HCT116 (cell line): ENCODE measurements at regions not wholly inside any gene's neighbourhood (a gene's known extent, or its start where the extent isn't known, plus 50 kb on each side); places are given as distances from the start of the nearest gene placed in this dataset.

Experiments used
- ATAC-seq: fragments of 200-7000 bp; cut with Tn5 transposase; 2 replicates; pipeline ENCODE4 v1.9.1; 2020; ENCODE audit warnings: mild to moderate bottlenecking, moderate library complexity
- BruUV-seq: library from RNA; stranded (reverse); fragments of 400-500 nt; replicated peaks from 2 replicates; lab custom pipeline; 2021; lab: Mats Ljungman, UMichigan
- CTCF ChIA-PET: fragments of 300-600 bp; sonication (Branson Sonifier 250); formaldehyde crosslinking; loops from one replicate; lab custom pipeline; 2021; ENCODE audit warnings: antibody characterized with exemption; lab: Charles Lee
- POLR2A ChIA-PET: fragments of 300-600, 350-600 bp; sonication (Branson Sonifier 250); formaldehyde crosslinking; loops from one replicate; lab custom pipeline; 2021; ENCODE audit warnings: antibody characterized with exemption; lab: Charles Lee
- RAD21 ChIA-PET, 2 experiments: fragments of 300-600 bp; sonication (Branson Sonifier 250); formaldehyde crosslinking; loops; one replicate each; lab custom pipeline; 2023; ENCODE audit warnings: low total read pairs in 2 of 2; ENCODE audit not compliant: uncharacterized antibody in 2 of 2, unreplicated experiment in 2 of 2, low non-redundant PET in 1 of 2; lab: Charles Lee
- DNase-seq: peaks from one replicate; pipeline ENCODE4 v3.0.0-alpha.2; 2010; ENCODE audit warnings: low read depth, low spot score
- H2AFZ ChIP-seq: fragments of 200-600 bp; shearing (Covaris generic), sonication (generic); 2 replicates; pipeline ENCODE4 v1.6.1; 2017; ENCODE audit warnings: low read depth, mixed run types, mixed read lengths, antibody characterized with exemption, low read length; ENCODE audit not compliant: poor library complexity, severe bottlenecking
- H3K27ac ChIP-seq: 2 replicates; pipeline ENCODE4 v1.5.1; 2012; ENCODE audit warnings: low read depth, low read length
- H3K27me3 ChIP-seq: fragments of 200-600 bp; sonication (generic); 2 replicates; pipeline ENCODE4 v1.6.1; 2016; ENCODE audit warnings: mixed run types, low read length, mixed read lengths; ENCODE audit not compliant: insufficient read depth
- H3K36me3 ChIP-seq, 2 experiments: fragments of 200-500 bp in 1 of 2; fragments of 200-600 bp in 1 of 2; sonication (Bioruptor generic) in 1 of 2; sonication (generic) in 1 of 2; 2 replicates each; pipeline versions ENCODE4 v1.5.1 to v1.6.1; 2014 to 2016; ENCODE audit warnings: low read length in 2 of 2, inconsistent platforms in 1 of 2, mixed read lengths in 1 of 2, mixed run types in 1 of 2; ENCODE audit not compliant: insufficient read depth in 2 of 2, control insufficient read depth in 1 of 2
- H3K4me1 ChIP-seq, 2 experiments: fragments of 200-600 bp in 1 of 2; sonication (generic) in 1 of 2; 2 replicates each; pipeline versions ENCODE4 v1.5.1 to v1.6.1; 2012 to 2017; ENCODE audit warnings: low read length in 2 of 2, inconsistent platforms in 1 of 2, mild to moderate bottlenecking in 1 of 2, mixed read lengths in 1 of 2, mixed run types in 1 of 2, moderate library complexity in 1 of 2; ENCODE audit not compliant: insufficient read depth in 2 of 2, control insufficient read depth in 1 of 2
- H3K4me2 ChIP-seq: fragments of 200-600 bp; sonication (generic); 2 replicates; pipeline ENCODE4 v1.6.1; 2017; ENCODE audit warnings: mixed run types, low read length, mixed read lengths
- H3K4me3 ChIP-seq, 2 experiments: fragments of 200-600 bp in 1 of 2; sonication (generic) in 1 of 2; replicated peaks in 1 of 2; 2 replicates each; pipeline ENCODE4 v1.5.1; 2011 to 2016; ENCODE audit warnings: low read length in 2 of 2, control low read depth in 1 of 2, low read depth in 1 of 2, mild to moderate bottlenecking in 1 of 2, mixed read lengths in 1 of 2, mixed run types in 1 of 2
- H3K79me2 ChIP-seq: fragments of 200-600 bp; sonication (generic); 2 replicates; pipeline ENCODE4 v1.6.1; 2017; ENCODE audit warnings: mild to moderate bottlenecking, mixed run types, low read length, moderate library complexity, mixed read lengths; ENCODE audit not compliant: insufficient read depth
- H3K9ac ChIP-seq: fragments of 200-600 bp; sonication (generic); 2 replicates; pipeline ENCODE4 v1.6.1; 2016; ENCODE audit warnings: low read length, mixed read lengths
- H3K9me2 ChIP-seq: fragments of 200-600 bp; sonication (generic), shearing (Covaris generic); 2 replicates; pipeline ENCODE4 v1.6.1; 2017; ENCODE audit warnings: mixed run types, mild to moderate bottlenecking, moderate library complexity; ENCODE audit not compliant: insufficient read depth
- H3K9me3 ChIP-seq, 2 experiments: fragments of 200-500 bp in 1 of 2; fragments of 200-600 bp in 1 of 2; sonication (Bioruptor generic) in 1 of 2; sonication (generic) in 1 of 2; 2 replicates each; pipeline ENCODE4 v1.6.1; 2014 to 2017; ENCODE audit warnings: low read length in 2 of 2, mixed read lengths in 2 of 2, inconsistent platforms in 1 of 2, low read depth in 1 of 2, mild to moderate bottlenecking in 1 of 2, mixed run types in 1 of 2, moderate library complexity in 1 of 2; ENCODE audit not compliant: control insufficient read depth in 1 of 2, insufficient read depth in 1 of 2
- H4K20me1 ChIP-seq: fragments of 200-600 bp; sonication (generic), shearing (Covaris generic); 2 replicates; pipeline ENCODE4 v1.6.1; 2017; ENCODE audit warnings: mixed run types, mild to moderate bottlenecking, moderate library complexity; ENCODE audit not compliant: insufficient read depth
- ATF3 ChIP-seq: IDR thresholded peaks from 2 replicates; pipeline ENCODE4 v1.6.1; 2012
- CBX3 ChIP-seq: IDR thresholded peaks from 2 replicates; pipeline ENCODE4 v1.6.1; 2012; ENCODE audit warnings: low read depth
- CTCF ChIP-seq, 3 experiments: fragments of 200-600 bp in 1 of 3; sonication (generic) in 1 of 3; IDR thresholded peaks in 2 of 3; conservative IDR thresholded peaks in 1 of 3; 2 replicates each; pipeline ENCODE4 v1.5.1; 2012 to 2017; ENCODE audit warnings: low read depth in 2 of 3, low read length in 2 of 3, antibody characterized with exemption in 1 of 3, borderline replicate concordance in 1 of 3, control low read depth in 1 of 3, mild to moderate bottlenecking in 1 of 3, mixed read lengths in 1 of 3, mixed run types in 1 of 3, moderate library complexity in 1 of 3; ENCODE audit not compliant: insufficient read depth in 1 of 3
- EGR1 ChIP-seq: IDR thresholded peaks from 2 replicates; pipeline ENCODE4 v1.6.1; 2012; ENCODE audit warnings: low read depth
- ELF1 ChIP-seq: IDR thresholded peaks from 2 replicates; pipeline ENCODE4 v1.6.1; 2012; ENCODE audit warnings: low read depth, borderline replicate concordance
- EZH2 ChIP-seq: fragments of 200-600 bp; sonication (generic); IDR thresholded peaks from 2 replicates; pipeline ENCODE4 v1.6.1; 2017; ENCODE audit warnings: antibody characterized with exemption, mixed run types
- FOSL1 ChIP-seq: IDR thresholded peaks from 2 replicates; pipeline ENCODE4 v1.6.1; 2012; ENCODE audit warnings: low read depth
- MAX ChIP-seq: IDR thresholded peaks from 2 replicates; pipeline ENCODE4 v1.6.1; 2012
- POLR2A ChIP-seq: IDR thresholded peaks from 2 replicates; pipeline ENCODE4 v1.7.0; 2011; ENCODE audit warnings: borderline replicate concordance; ENCODE audit not compliant: insufficient read depth, insufficient read length; ENCODE audit errors: extremely low read depth
- RAD21 ChIP-seq: IDR thresholded peaks from 2 replicates; pipeline ENCODE4 v1.6.1; 2012; ENCODE audit warnings: low read depth, mild to moderate bottlenecking
- SP1 ChIP-seq: IDR thresholded peaks from 2 replicates; pipeline ENCODE4 v1.6.1; 2012; ENCODE audit warnings: low read depth
- YY1 ChIP-seq: IDR thresholded peaks from 2 replicates; pipeline ENCODE4 v1.6.1; 2011; ENCODE audit warnings: low read length, low read depth, moderate library complexity, mild to moderate bottlenecking; ENCODE audit not compliant: insufficient replicate concordance; ENCODE audit errors: extremely low read depth
- ZFX ChIP-seq: fragments of 450-650 bp; IDR thresholded peaks from 2 replicates; pipeline ENCODE4 v1.6.1; 2017
- ZNF274 ChIP-seq: fragments of 200-500 bp; sonication (Bioruptor generic); IDR thresholded peaks from 2 replicates; pipeline ENCODE4 v1.6.1; 2014; ENCODE audit warnings: mild to moderate bottlenecking, low read depth, low read length, inconsistent platforms
- intact Hi-C: fragments of 100-400 bp; cut with micrococcal nuclease; formaldehyde crosslinking; loops from 2 replicates; pipeline ENCODE4 v1.10.0; 2022

GRCh38 chr10:123297175-123297574 is 143.0 kb downstream of the BUB3 start:
- Histone ChIP-seq H3K9ac (no peak overlapping the region), H3K79me2 (no peaks in the 10 kb centered on the region), H3K9me2 (no peaks in the 10 kb centered on the region), H3K4me3 (no peak overlapping the region), H3K27me3 (no peaks in the 10 kb centered on the region), H3K4me1 (no peaks in the 10 kb centered on the region; a peak in 1 of 4 replicates), H2AFZ (no peak overlapping the region), H4K20me1 (no peaks in the 10 kb centered on the region), H3K27ac (no peak overlapping the region), H3K9me3 (no peaks in the 10 kb centered on the region), H3K36me3 (no peaks in the 10 kb centered on the region), H3K4me2 (no peak overlapping the region)
- CTCF ChIA-PET, result no interaction called here
- intact Hi-C loops, result no loop called here
- no TSS peak for BruUV-seq
- RAD21 ChIA-PET, result no interaction called here
- no peak for TF ChIP-seq CBX3
- TF ChIP-seq CTCF (IDR thresholded peaks at IDR 0.05 in 2 of 3, conservative IDR thresholded peaks at IDR 0.05 in 1 of 3; ENCODE audit: borderline replicate concordance in 1 of 3, insufficient read depth in 1 of 3, low read depth in 2 of 3, low read length in 2 of 3), result no peak
- DNase-seq (no peak), ATAC-seq (no peak)
- POLR2A ChIA-PET, result no interaction called here

- ATAC-seq, result no peak
- ChIA-PET CTCF (no interaction called here), RAD21 (no interaction called here), POLR2A (no interaction called here)
- H3K4me3 ChIP-seq, result no peak overlapping the region
- intact Hi-C loops, result no loop called here
- no peak overlapping the region for H3K4me2 ChIP-seq
- H2AFZ ChIP-seq, result no peak overlapping the region
- no peak overlapping the region for H3K27ac ChIP-seq
- no TSS peak for BruUV-seq
- H4K20me1 ChIP-seq, result no peaks in the 10 kb centered on the region
- H3K9me2 ChIP-seq, result no peaks in the 10 kb centered on the region
- no peak overlapping the region for H3K9ac ChIP-seq
- H3K27me3 ChIP-seq, result no peaks in the 10 kb centered on the region
- H3K9me3 ChIP-seq, result no peaks in the 10 kb centered on the region
- H3K79me2 ChIP-seq, result no peaks in the 10 kb centered on the region
- DNase-seq, result no peak
- no peaks in the 10 kb centered on the region; a peak in 1 of 4 replicates for H3K4me1 ChIP-seq
- no peaks in the 10 kb centered on the region for H3K36me3 ChIP-seq
- no peak for TF ChIP-seq CTCF (IDR thresholded peaks at IDR 0.05 in 2 of 3, conservative IDR thresholded peaks at IDR 0.05 in 1 of 3; ENCODE audit: borderline replicate concordance in 1 of 3, insufficient read depth in 1 of 3, low read depth in 2 of 3, low read length in 2 of 3)
- no peak for TF ChIP-seq ELF1
- no peak for TF ChIP-seq EZH2
- no peak for TF ChIP-seq YY1
- TF ChIP-seq POLR2A, result no peak
- TF ChIP-seq EGR1, result no peak
- TF ChIP-seq ZNF274, result no peak
- TF ChIP-seq RAD21, result no peak
- no peak for TF ChIP-seq FOSL1
- TF ChIP-seq ZFX, result no peak
- no peak for TF ChIP-seq SP1
- no peak for TF ChIP-seq CBX3
- TF ChIP-seq ATF3, result no peak
- TF ChIP-seq MAX, result no peak
Measured at GRCh38 chr10:123298583-123298982, 144.4 kb downstream of the BUB3 start.
